NOMO-1 (cell line): ENCODE measurements at regions not wholly inside any gene's neighbourhood (a gene's known extent, or its start where the extent isn't known, plus 50 kb on each side); places are given as distances from the start of the nearest gene placed in this dataset.
A peak's percentile ranks its signal among the peaks of the same experiment; 100 is the strongest.
"Not testable (repeated sequence)": the region's sequence is repeated elsewhere in the genome, so short reads cannot be mapped to it uniquely, and the experiment has no call there.

Experiments
- DNase-seq, 2 experiments: peaks; one replicate each; lab custom pipeline; 2025; ENCODE audit not compliant: unreplicated experiment in 2 of 2; lab: John Stamatoyannopoulos, UW

GRCh38 chr5:2101685-2102084 is 219.0 kb upstream of the IRX4 start:
- DNase-seq, result no peak

GRCh38 chr5:2096887-2097505 is 214.3 kb upstream of the IRX4 start:
- DNase-seq, result no peak

- DNase-seq, result no peak
Observed at GRCh38 chr5:2095011-2095410, 212.3 kb upstream of the IRX4 start.

GRCh38 chr5:2094616-2094995 is 211.9 kb upstream of the IRX4 start:
- DNase-seq, result no peak

- DNase-seq, result no peak
Observed at GRCh38 chr5:2093859-2094615, 211.3 kb upstream of the IRX4 start.

- no peak for DNase-seq
Observed at GRCh38 chr5:2091921-2092320, 209.2 kb upstream of the IRX4 start.

- no peak for DNase-seq
Observed at GRCh38 chr5:2087980-2088379, 205.3 kb upstream of the IRX4 start.

- DNase-seq, result no peak
Observed at GRCh38 chr5:2075365-2075764, 192.6 kb upstream of the IRX4 start.

- no peak for DNase-seq
Observed at GRCh38 chr5:2071562-2071961, 188.8 kb upstream of the IRX4 start.

GRCh38 chr5:2070787-2071186 is 188.1 kb upstream of the IRX4 start:
- not testable (repeated sequence) for DNase-seq

GRCh38 chr5:2068531-2068930 is 185.8 kb upstream of the IRX4 start:
- DNase-seq, result no peak

- DNase-seq, result no peak
Observed at GRCh38 chr5:2066373-2066772, 183.6 kb upstream of the IRX4 start.

GRCh38 chr5:2063380-2063779 is 180.7 kb upstream of the IRX4 start:
- not testable (repeated sequence) for DNase-seq

GRCh38 chr5:2052687-2053086 is 170.0 kb upstream of the IRX4 start:
- DNase-seq, result no peak

- no peak for DNase-seq
Observed at GRCh38 chr5:2049876-2050275, 167.2 kb upstream of the IRX4 start.

GRCh38 chr5:2048664-2049063 is 165.9 kb upstream of the IRX4 start:
- DNase-seq, result no peak

- DNase-seq, result peak; percentile 3 to 54
Observed at GRCh38 chr5:2047341-2047927, 164.7 kb upstream of the IRX4 start.

GRCh38 chr5:2044041-2044440 is 161.3 kb upstream of the IRX4 start:
- DNase-seq, result no peak

GRCh38 chr5:2039180-2039531 is 156.4 kb upstream of the IRX4 start:
- DNase-seq, result no peak

GRCh38 chr5:2038321-2039179 is 155.8 kb upstream of the IRX4 start:
- DNase-seq, result peak; percentile 77 to 81

GRCh38 chr5:2036885-2037284 is 154.2 kb upstream of the IRX4 start:
- DNase-seq, result no peak
